Smooth muscle cell (in vitro differentiated cells): ENCODE measurements at regions not wholly inside any gene's neighbourhood (a gene's known extent, or its start where the extent isn't known, plus 50 kb on each side); places are given as distances from the start of the nearest gene placed in this dataset.

Experiments used
- DNase-seq: peaks from one replicate; lab custom pipeline; 2025; ENCODE audit not compliant: unreplicated experiment; lab: John Stamatoyannopoulos, UW
- H2AFZ ChIP-seq: fragments of 200-600 bp; sonication (generic); 2 replicates; pipeline ENCODE4 v1.6.0; 2016; ENCODE audit warnings: antibody characterized with exemption, low read depth, mild to moderate bottlenecking
- H3F3A ChIP-seq: fragments of 200-600 bp; sonication (generic); 2 replicates; pipeline ENCODE4 v1.6.0; 2017; ENCODE audit warnings: antibody characterized with exemption, low read depth
- H3K27ac ChIP-seq: fragments of 200-600 bp; sonication (generic); 2 replicates; pipeline ENCODE4 v1.5.1; 2016; ENCODE audit warnings: low read depth, mild to moderate bottlenecking
- H3K27me3 ChIP-seq: fragments of 200-600 bp; sonication (generic); 2 replicates; pipeline ENCODE4 v1.6.1; 2016; ENCODE audit warnings: low read depth, mild to moderate bottlenecking
- H3K36me3 ChIP-seq: fragments of 200-600 bp; sonication (generic); 2 replicates; pipeline ENCODE4 v1.5.1; 2016; ENCODE audit warnings: low read depth
- H3K4me1 ChIP-seq: fragments of 200-600 bp; sonication (generic); 2 replicates; pipeline ENCODE4 v1.5.1; 2016; ENCODE audit warnings: low read depth
- H3K4me2 ChIP-seq: fragments of 200-600 bp; sonication (generic); 2 replicates; pipeline ENCODE4 v1.6.0; 2016; ENCODE audit warnings: mild to moderate bottlenecking
- H3K4me3 ChIP-seq: fragments of 200-600 bp; sonication (generic); 2 replicates; pipeline ENCODE4 v1.5.1; 2016; ENCODE audit warnings: mild to moderate bottlenecking
- H3K79me2 ChIP-seq: fragments of 200-600 bp; sonication (generic); 2 replicates; pipeline ENCODE4 v1.6.0; 2016; ENCODE audit warnings: low read depth, mild to moderate bottlenecking
- H3K9ac ChIP-seq: fragments of 200-600 bp; sonication (generic); 2 replicates; pipeline ENCODE4 v1.6.0; 2016; ENCODE audit warnings: low read depth
- H3K9me3 ChIP-seq: fragments of 200-600 bp; sonication (generic); replicated peaks from 2 replicates; pipeline ENCODE4 v1.5.1; 2016; ENCODE audit warnings: low read depth
- H4K20me1 ChIP-seq: fragments of 200-600 bp; sonication (generic); 2 replicates; pipeline ENCODE4 v1.6.0; 2016; ENCODE audit warnings: low read depth
- WGBS: methylation state at CpG from one replicate; pipeline ENCODE4 v1.1.7; 2016; ENCODE audit warnings: low lambda C conversion rate; 5-methylcytosine and 5-hydroxymethylcytosine counted together
- TF ChIP-seq, protein P1 (sequence below): fragments of 200-600 bp; sonication (generic); IDR thresholded peaks from 2 replicates; pipeline ENCODE4 v1.5.1; 2017; ENCODE audit warnings: borderline replicate concordance, mild to moderate bottlenecking, antibody characterized with exemption; ENCODE audit not compliant: insufficient read depth, poor library complexity, severe bottlenecking

GRCh38 chr10:124240839-124241291 is 147.5 kb upstream of the CHST15 start:
- no peaks in the 10 kb centered on the region for H4K20me1 ChIP-seq
- H3F3A ChIP-seq: no peaks in the 10 kb centered on the region
- H3K79me2 ChIP-seq: no peaks in the 10 kb centered on the region
- DNase-seq: no peak
- H3K27ac ChIP-seq: no peak overlapping the region
- 71% methylated on average over 17 of the region's 17 CpGs for WGBS
- no peaks in the 10 kb centered on the region for H3K36me3 ChIP-seq
- no peak overlapping the region for H3K4me3 ChIP-seq
- no peaks in the 10 kb centered on the region for H3K4me1 ChIP-seq
- no peak overlapping the region for H2AFZ ChIP-seq
- no peak overlapping the region for H3K9ac ChIP-seq
- no peak overlapping the region for H3K4me2 ChIP-seq
- TF ChIP-seq, protein P1, sequence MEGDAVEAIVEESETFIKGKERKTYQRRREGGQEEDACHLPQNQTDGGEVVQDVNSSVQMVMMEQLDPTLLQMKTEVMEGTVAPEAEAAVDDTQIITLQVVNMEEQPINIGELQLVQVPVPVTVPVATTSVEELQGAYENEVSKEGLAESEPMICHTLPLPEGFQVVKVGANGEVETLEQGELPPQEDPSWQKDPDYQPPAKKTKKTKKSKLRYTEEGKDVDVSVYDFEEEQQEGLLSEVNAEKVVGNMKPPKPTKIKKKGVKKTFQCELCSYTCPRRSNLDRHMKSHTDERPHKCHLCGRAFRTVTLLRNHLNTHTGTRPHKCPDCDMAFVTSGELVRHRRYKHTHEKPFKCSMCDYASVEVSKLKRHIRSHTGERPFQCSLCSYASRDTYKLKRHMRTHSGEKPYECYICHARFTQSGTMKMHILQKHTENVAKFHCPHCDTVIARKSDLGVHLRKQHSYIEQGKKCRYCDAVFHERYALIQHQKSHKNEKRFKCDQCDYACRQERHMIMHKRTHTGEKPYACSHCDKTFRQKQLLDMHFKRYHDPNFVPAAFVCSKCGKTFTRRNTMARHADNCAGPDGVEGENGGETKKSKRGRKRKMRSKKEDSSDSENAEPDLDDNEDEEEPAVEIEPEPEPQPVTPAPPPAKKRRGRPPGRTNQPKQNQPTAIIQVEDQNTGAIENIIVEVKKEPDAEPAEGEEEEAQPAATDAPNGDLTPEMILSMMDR: no peak
- H3K27me3 ChIP-seq: no peaks in the 10 kb centered on the region
- no peaks in the 10 kb centered on the region for H3K9me3 ChIP-seq

DNA sequence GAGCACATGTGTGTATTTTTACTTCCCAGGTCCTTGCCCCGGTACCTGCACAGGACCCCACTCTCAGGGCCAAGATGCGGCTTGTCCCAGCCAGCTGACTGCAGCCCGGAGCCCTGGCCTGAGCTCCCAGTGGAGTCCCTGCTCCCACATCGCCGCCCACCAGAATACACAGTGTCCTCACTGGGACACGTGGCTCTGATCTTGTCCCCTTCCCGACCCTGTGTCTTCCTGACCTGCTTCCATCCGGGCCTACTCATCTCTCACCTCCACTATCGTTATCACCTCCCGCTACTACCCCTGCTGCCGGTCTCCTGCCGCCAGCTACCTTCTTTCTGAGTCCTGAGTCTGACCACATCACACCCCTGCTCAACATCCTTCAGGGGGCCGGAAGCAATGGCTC is 146.3 kb upstream of the CHST15 start:
- Histone ChIP-seq H3K27me3 (no peaks in the 10 kb centered on the region), H3K4me1 (no peaks in the 10 kb centered on the region), H2AFZ (no peak overlapping the region), H3K4me2 (no peak overlapping the region), H4K20me1 (no peaks in the 10 kb centered on the region), H3K79me2 (no peaks in the 10 kb centered on the region), H3K27ac (no peak overlapping the region), H3K9me3 (no peaks in the 10 kb centered on the region), H3K4me3 (no peak overlapping the region), H3F3A (no peaks in the 10 kb centered on the region), H3K9ac (no peak overlapping the region), H3K36me3 (no peaks in the 10 kb centered on the region)
- 88% methylated on average over 12 of the region's 13 CpGs for WGBS
- TF ChIP-seq, protein P1: no peak
- DNase-seq: no peak

DNA sequence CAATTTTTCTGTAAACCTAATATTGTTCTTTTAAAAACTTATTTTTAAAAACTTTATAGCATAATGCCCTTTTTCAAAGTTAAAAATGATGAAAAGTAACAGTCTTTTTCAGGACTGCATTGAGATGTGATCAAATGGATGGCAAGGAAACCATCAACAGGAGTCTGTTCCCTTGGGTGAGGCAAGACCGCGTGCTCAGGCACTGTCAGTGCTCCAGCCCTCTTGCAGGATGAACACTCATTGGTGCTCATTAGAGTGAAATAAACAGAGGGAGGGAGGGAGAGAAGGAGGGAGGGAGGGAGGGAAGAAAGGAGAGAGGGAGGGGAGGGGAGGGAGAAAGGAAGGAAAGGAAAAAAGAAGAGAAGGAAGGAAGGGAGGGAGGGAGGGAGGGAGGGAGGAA is 145.7 kb upstream of the CHST15 start:
- Histone ChIP-seq H3K27ac (no peak overlapping the region), H3K9me3 (no peaks in the 10 kb centered on the region), H3K27me3 (no peaks in the 10 kb centered on the region), H3K4me1 (no peaks in the 10 kb centered on the region), H3F3A (no peaks in the 10 kb centered on the region), H3K9ac (no peak overlapping the region), H3K79me2 (no peaks in the 10 kb centered on the region), H2AFZ (no peak overlapping the region), H3K4me2 (no peak overlapping the region), H3K36me3 (no peaks in the 10 kb centered on the region), H3K4me3 (no peak overlapping the region), H4K20me1 (no peaks in the 10 kb centered on the region)
- no peak for DNase-seq
- TF ChIP-seq, protein P1: no peak
- WGBS: 66% methylated on average over 2 of the region's 2 CpGs

DNA sequence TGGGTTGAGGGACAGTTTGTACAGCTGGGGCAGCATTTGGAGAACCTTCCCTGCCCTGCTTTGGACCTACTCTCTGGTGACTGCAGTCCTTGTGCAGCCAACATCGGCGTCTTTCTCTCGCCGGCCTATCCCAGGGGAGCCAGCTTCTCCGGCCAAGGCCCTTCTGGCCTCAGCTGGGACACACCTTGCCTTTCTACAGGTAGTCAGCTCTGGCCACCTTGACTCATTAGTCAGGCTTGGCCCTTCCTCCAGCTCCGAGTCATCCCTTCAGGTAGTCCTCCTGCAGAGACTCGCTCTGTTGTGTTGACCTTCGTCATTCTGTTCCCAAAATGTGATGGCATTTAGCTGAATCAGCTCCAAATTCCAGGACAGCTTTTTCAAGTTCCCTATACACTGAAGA is 145.0 kb upstream of the CHST15 start:
- Histone ChIP-seq H3K27me3 (no peaks in the 10 kb centered on the region), H3K4me1 (no peaks in the 10 kb centered on the region), H3K36me3 (no peaks in the 10 kb centered on the region), H2AFZ (no peak overlapping the region), H3K9me3 (no peaks in the 10 kb centered on the region), H3F3A (no peaks in the 10 kb centered on the region), H3K9ac (no peak overlapping the region), H3K4me3 (no peak overlapping the region), H3K79me2 (no peaks in the 10 kb centered on the region), H4K20me1 (no peaks in the 10 kb centered on the region), H3K27ac (no peak overlapping the region), H3K4me2 (no peak overlapping the region)
- TF ChIP-seq, protein P1: no peak
- DNase-seq: no peak
- WGBS: 91% methylated on average over 8 of the region's 8 CpGs
